K562 (cell line): ENCODE measurements at regions not wholly inside any gene's neighbourhood (a gene's known extent, or its start where the extent isn't known, plus 50 kb on each side); places are given as distances from the start of the nearest gene placed in this dataset.

Experiments used
- ATAC-seq: fragments of 200-7000 bp; cut with Tn5 transposase; 3 replicates; pipeline ENCODE4 v1.9.1; 2020; ENCODE audit warnings: moderate library complexity
- BruUV-seq: library from RNA; stranded (reverse); fragments of 400-500 nt; replicated peaks from 2 replicates; lab custom pipeline; 2021; lab: Mats Ljungman, UMichigan
- CTCF ChIA-PET: fragments of 300-600 bp; formaldehyde crosslinking; extraction: SDS; loops from one replicate; lab custom pipeline; 2021; ENCODE audit warnings: low intra/inter-chr PET ratio; lab: Yijun Ruan, JAX
- POLR2A ChIA-PET: fragments of 300-600, 350-650 bp; sonication (Branson Sonifier 250); formaldehyde crosslinking; extraction: SDS; loops from one replicate; lab custom pipeline; 2021; ENCODE audit warnings: antibody characterized with exemption, inconsistent platforms; lab: Yijun Ruan, JAX
- DNase-seq, 4 experiments: peaks; one replicate each; pipeline versions ENCODE4 v3.0.0 to v3.0.0-alpha.2; 2011 to 2018; ENCODE audit warnings: low spot score in 3 of 4, mixed read lengths in 3 of 4; ENCODE audit errors: extremely low read depth in 1 of 4
- FAIRE-seq: peaks from 2 replicates; lab custom pipeline; 2011; peaks lifted over from hg19 to GRCh38; lab: Jason Lieb, UNC
- H2AFZ ChIP-seq: 2 replicates; pipeline ENCODE4 v1.6.0; 2011; ENCODE audit warnings: low read depth, low read length, control low read depth, inconsistent platforms
- H3K27ac ChIP-seq: fragments of 200-600 bp; 3 replicates; pipeline ENCODE4 v1.8.0; 2011; ENCODE audit warnings: low read depth, mild to moderate bottlenecking, control low read depth, inconsistent platforms, low read length, moderate library complexity, mixed read lengths; ENCODE audit errors: extremely low read depth
- H3K27me3 ChIP-seq, 2 experiments: fragments of 300-600 bp in 1 of 2; 2 replicates in 1 of 2; 3 replicates in 1 of 2; pipeline versions ENCODE4 v1.6.0 to v1.8.0; 2011; ENCODE audit warnings: inconsistent platforms in 2 of 2, low read length in 2 of 2, mild to moderate bottlenecking in 1 of 2, mixed read lengths in 1 of 2, moderate library complexity in 1 of 2; ENCODE audit not compliant: control insufficient read depth in 2 of 2, insufficient read depth in 2 of 2
- H3K36me3 ChIP-seq: fragments of 300-600 bp; 3 replicates; pipeline ENCODE4 v1.8.0; 2011; ENCODE audit warnings: mild to moderate bottlenecking, low read length, inconsistent platforms; ENCODE audit not compliant: control insufficient read depth, insufficient read depth
- H3K4me1 ChIP-seq, 2 experiments: fragments of 200-600 bp in 1 of 2; replicated peaks in 1 of 2; 2 replicates in 1 of 2; 3 replicates in 1 of 2; pipeline versions ENCODE4 v1.5.1 to v1.8.0; 2011; ENCODE audit warnings: inconsistent platforms in 2 of 2, low read length in 2 of 2, mild to moderate bottlenecking in 1 of 2, mixed read lengths in 1 of 2, moderate library complexity in 1 of 2; ENCODE audit not compliant: control insufficient read depth in 2 of 2, insufficient read depth in 2 of 2
- H3K4me2 ChIP-seq: 2 replicates; pipeline ENCODE4 v1.6.1; 2011; ENCODE audit warnings: low read length, control low read depth, inconsistent platforms, mixed read lengths; ENCODE audit not compliant: insufficient read depth
- H3K4me3 ChIP-seq: fragments of 200-600 bp; sonication (generic), shearing (Covaris generic); 2 replicates; pipeline ENCODE4 v1.5.1; 2016; ENCODE audit warnings: control low read depth, inconsistent platforms
- H3K79me2 ChIP-seq: fragments of 200-600 bp; 3 replicates; pipeline ENCODE4 v1.8.0; 2011; ENCODE audit warnings: low read length, inconsistent platforms; ENCODE audit not compliant: control insufficient read depth, insufficient read depth
- H3K9ac ChIP-seq, 2 experiments: 2 replicates each; pipeline versions ENCODE4 v1.6.0 to v1.6.1; 2011; ENCODE audit warnings: low read depth in 2 of 2, low read length in 2 of 2, control low read depth in 1 of 2, inconsistent platforms in 1 of 2, mild to moderate bottlenecking in 1 of 2, mixed read lengths in 1 of 2; ENCODE audit not compliant: insufficient read depth in 1 of 2
- H3K9me1 ChIP-seq: one replicate; pipeline ENCODE4 v1.6.0; 2011; ENCODE audit warnings: inconsistent platforms, mild to moderate bottlenecking, low read length, moderate library complexity; ENCODE audit not compliant: control insufficient read depth, insufficient read depth
- H3K9me3 ChIP-seq: replicated peaks from 2 replicates; pipeline ENCODE4 v1.5.1; 2011; ENCODE audit warnings: low read depth, low read length, inconsistent platforms; ENCODE audit not compliant: control insufficient read depth, insufficient read depth
- H4K20me1 ChIP-seq: replicated peaks from 2 replicates; pipeline ENCODE4 v1.6.1; 2011; ENCODE audit warnings: low read length, inconsistent platforms, mixed read lengths; ENCODE audit not compliant: control insufficient read depth, insufficient read depth
- AFF1 ChIP-seq, 2 experiments: fragments of 450-650 bp; IDR thresholded peaks; 2 replicates each; pipeline ENCODE4 v1.6.1; 2018; ENCODE audit warnings: mild to moderate bottlenecking in 2 of 2, low read depth in 1 of 2; ENCODE audit not compliant: partially characterized antibody in 2 of 2
- FOXP1 ChIP-seq: sonication (generic); formaldehyde crosslinking; IDR thresholded peaks from 2 replicates; pipeline ENCODE4 v1.8.0; 2022; ENCODE audit warnings: mild to moderate bottlenecking, missing genetic modification reagents
- SPI1 ChIP-seq: IDR thresholded peaks from 2 replicates; pipeline ENCODE4 v1.6.1; 2011; ENCODE audit warnings: low read depth, low read length, control low read depth, borderline replicate concordance
- THRB ChIP-seq: fragments of 450-650 bp; formaldehyde crosslinking; conservative IDR thresholded peaks from 2 replicates; pipeline ENCODE4 v1.4.0; 2022; ENCODE audit warnings: mild to moderate bottlenecking, missing genetic modification characterization
- ZBTB40 ChIP-seq, 2 experiments: fragments of 450-650 bp in 1 of 2; sonication (generic) in 1 of 2; formaldehyde crosslinking in 1 of 2; IDR thresholded peaks; 2 replicates each; pipeline versions ENCODE4 v1.7.1 to v1.9.0; 2016 to 2022; ENCODE audit warnings: inconsistent platforms in 1 of 2, mild to moderate bottlenecking in 1 of 2, missing genetic modification reagents in 1 of 2
- ZNF146 ChIP-seq: IDR thresholded peaks from one replicate; pipeline ENCODE4 v1.6.1; 2018; ENCODE audit warnings: missing compliant biosample characterization; ENCODE audit not compliant: unreplicated experiment
- ZNF324 ChIP-seq: fragments of 250-450 bp; sonication (Bioruptor Pico); IDR thresholded peaks from 2 replicates; pipeline ENCODE4 v1.4.0; 2020; ENCODE audit warnings: mild to moderate bottlenecking
- WGBS: fragments of 100-300 bp; shearing (Covaris generic); methylation state at CpG from one replicate; pipeline ENCODE4 v1.1.6; 2016; ENCODE audit warnings: low coverage, mixed read lengths; ENCODE audit not compliant: insufficient coverage; ENCODE audit errors: missing lambda C conversion rate; 5-methylcytosine and 5-hydroxymethylcytosine counted together
- in situ Hi-C: fragments of 300-500 bp; cut with MboI; formaldehyde crosslinking; loops from 4 replicates; pipeline ENCODE4 v1.15.0; 2018; ENCODE audit warnings: inconsistent platforms, mixed read lengths
- intact Hi-C: fragments of 100-400 bp; cut with micrococcal nuclease; formaldehyde crosslinking; loops from 2 replicates; pipeline ENCODE4 v1.14.2; 2022

GRCh38 chr22:47495110-47495509 lies 732.7 kb downstream of the TBC1D22A start:
- 0% methylated on average over 1 of the region's 1 CpG for WGBS
- FAIRE-seq (no peak), ATAC-seq (no peak), DNase-seq (no peak)
- ChIA-PET POLR2A (no interaction called here), CTCF (no interaction called here)
- Histone ChIP-seq H2AFZ (no peak overlapping the region), H3K9me3 (no peaks in the 10 kb centered on the region), H3K4me3 (no peak overlapping the region), H3K27ac (no peak overlapping the region), H3K4me2 (no peak overlapping the region), H3K79me2 (no peaks in the 10 kb centered on the region), H3K36me3 (no peaks in the 10 kb centered on the region), H3K27me3 (no peaks in the 10 kb centered on the region; a peak in 1 of 5 replicates), H3K9ac (no peak overlapping the region), H3K9me1 (no peaks in the 10 kb centered on the region), H4K20me1 (no peaks in the 10 kb centered on the region), H3K4me1 (no peaks in the 10 kb centered on the region)
- in situ Hi-C loops (no loop called here), intact Hi-C loops (no loop called here)
- no TSS peak for BruUV-seq
- TF ChIP-seq ZNF324 (CRISPR knock-in tag) (no peak), SPI1 (peak; percentile 61; the same call in 1 of the 2 replicates), THRB (CRISPR knock-in tag) (no peak), ZNF146 (CRISPR knock-in tag) (no peak), ZBTB40 (IDR thresholded peaks at IDR 0.05) (peak; percentile 72; the same call in 1 of the 2 replicates), ZBTB40 (CRISPR knock-in tag; IDR thresholded peaks at IDR 0.05) (no peak), AFF1 (IDR thresholded peaks at IDR 0.05; ENCODE audit: low read depth in 1 of 2, partially characterized antibody in 2 of 2) (peak in 1 of 2 experiments; percentile 45), FOXP1 (CRISPR knock-in tag) (no peak)
